ENCODE measurements at regions not wholly inside any gene's neighbourhood (a gene's known extent, or its start where the extent isn't known, plus 50 kb on each side); places are given as distances from the start of the nearest gene placed in this dataset.

DNA sequence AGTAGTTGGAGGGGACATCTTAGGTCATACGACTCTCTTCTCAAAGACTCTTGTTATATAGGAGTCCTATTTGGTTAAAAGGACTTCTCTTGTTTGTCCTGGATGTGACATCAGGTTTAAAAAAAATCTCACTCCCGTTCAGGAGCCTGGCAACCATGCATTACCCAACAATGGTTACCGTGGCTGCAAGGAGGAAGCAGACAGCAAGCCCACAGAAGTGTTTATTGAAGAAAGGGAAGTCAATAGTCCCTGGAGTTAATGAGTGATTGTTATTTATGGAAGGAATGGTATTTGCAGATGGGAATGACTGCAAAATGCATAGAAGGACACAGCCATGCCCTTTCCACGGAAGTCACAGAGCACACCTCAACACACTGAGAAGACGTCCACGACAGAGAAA is 75.9 kb upstream of the ENPP6 start:
- FAIRE-seq (peak; percentile 72), DNase-seq (ENCODE audit: insufficient read length, low spot score) (no peak)
- peak; percentile 22; the same call in 1 of the 2 replicates for TF ChIP-seq SPI1 (IDR thresholded peaks at IDR 0.05; ENCODE audit: low read depth, low read length)
- TF ChIP-seq POU2F2 (IDR thresholded peaks at IDR 0.05; ENCODE audit: low read depth, low read length): no peak

DNA sequence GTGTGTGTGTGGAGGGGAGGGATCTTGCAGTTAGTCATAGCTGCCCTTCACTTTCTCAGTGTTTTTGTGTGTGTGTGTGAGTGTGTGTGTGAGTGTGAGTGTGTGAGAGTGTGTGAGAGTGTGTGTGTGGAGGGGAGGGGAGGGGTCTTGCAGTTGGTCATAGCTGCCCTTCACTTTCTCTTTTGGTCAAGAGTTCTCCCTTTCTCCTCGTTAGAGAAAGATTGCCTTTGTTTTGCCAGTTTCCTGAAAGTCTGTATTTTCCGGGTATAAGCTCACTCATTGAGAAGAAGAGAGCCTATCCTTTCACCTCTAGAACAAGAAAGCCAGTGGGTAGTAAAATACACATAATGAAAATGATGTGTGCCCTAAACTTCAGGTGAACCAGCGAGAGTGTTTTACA is 75.2 kb upstream of the ENPP6 start:
- peak; percentile 20 for FAIRE-seq
- no peak for TF ChIP-seq POLR2A (IDR thresholded peaks at IDR 0.05; ENCODE audit: low read depth, low read length)
- no peak for TF ChIP-seq POLR2AphosphoS5 (IDR thresholded peaks at IDR 0.05; ENCODE audit: low read depth, low read length)
- no peak for TF ChIP-seq POU2F2 (IDR thresholded peaks at IDR 0.05; ENCODE audit: low read depth, low read length)
- no peak for DNase-seq (ENCODE audit: insufficient read length, low spot score)

DNA sequence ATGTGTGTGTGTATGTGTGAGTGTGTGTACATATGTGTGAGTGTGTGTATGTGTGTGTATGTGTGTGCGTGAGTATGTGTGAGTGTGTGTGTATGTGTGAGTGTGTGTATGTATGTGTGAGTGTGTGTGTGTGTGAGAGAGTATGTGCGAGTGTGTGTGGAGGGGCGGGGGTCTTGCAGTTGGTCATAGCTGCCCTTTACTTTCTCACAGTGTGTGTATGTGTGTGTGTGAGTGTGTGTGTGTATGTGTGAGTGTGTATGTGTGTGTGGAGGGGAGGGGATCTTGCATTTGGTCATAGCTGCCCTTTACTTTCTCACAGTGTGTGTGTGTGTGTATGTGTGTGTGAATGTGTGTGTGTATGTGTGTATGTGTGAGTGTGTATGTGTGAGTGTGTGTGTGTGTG is 74.8 kb upstream of the ENPP6 start:
- FAIRE-seq: peak; percentile 96
- TF ChIP-seq POLR2AphosphoS5 (IDR thresholded peaks at IDR 0.05; ENCODE audit: low read depth, low read length) (no peak), SPI1 (IDR thresholded peaks at IDR 0.05; ENCODE audit: low read depth, low read length) (no peak), POU2F2 (IDR thresholded peaks at IDR 0.05; ENCODE audit: low read depth, low read length) (no peak), TAF1 (IDR thresholded peaks at IDR 0.05; ENCODE audit: low read depth, low read length) (no peak), PAX5 (IDR thresholded peaks at IDR 0.05; ENCODE audit: insufficient read depth, low read length, severe bottlenecking) (no peak), POLR2A (IDR thresholded peaks at IDR 0.05; ENCODE audit: low read depth, low read length) (no peak)
- DNase-seq (ENCODE audit: insufficient read length, low spot score): no peak

DNA sequence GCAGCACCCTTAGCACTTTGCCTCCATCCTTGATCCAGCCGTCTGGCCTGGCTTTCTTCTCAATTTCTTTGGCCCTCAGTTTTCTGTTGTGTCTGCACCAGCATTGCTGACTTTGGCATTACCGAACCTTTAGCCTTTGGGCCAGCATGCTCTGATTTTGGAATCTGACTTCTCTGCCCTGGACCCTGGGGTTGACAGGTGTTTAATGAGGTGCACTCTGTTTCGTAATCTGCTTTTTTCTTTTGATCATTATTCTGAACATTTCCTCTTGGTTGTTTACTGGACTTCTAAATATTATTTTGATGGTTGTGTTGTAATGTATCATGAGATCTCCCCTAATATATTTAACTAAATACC is 71.5 kb upstream of the ENPP6 start:
- TF ChIP-seq POLR2AphosphoS5 (IDR thresholded peaks at IDR 0.05; ENCODE audit: low read depth, low read length) (no peak), PAX5 (IDR thresholded peaks at IDR 0.05; ENCODE audit: insufficient read depth, low read length, severe bottlenecking) (no peak), POLR2A (IDR thresholded peaks at IDR 0.05; ENCODE audit: low read depth, low read length) (no peak), SPI1 (IDR thresholded peaks at IDR 0.05; ENCODE audit: low read depth, low read length) (no peak)
- no peak for FAIRE-seq
- no peak for DNase-seq (ENCODE audit: insufficient read length, low spot score)

DNA sequence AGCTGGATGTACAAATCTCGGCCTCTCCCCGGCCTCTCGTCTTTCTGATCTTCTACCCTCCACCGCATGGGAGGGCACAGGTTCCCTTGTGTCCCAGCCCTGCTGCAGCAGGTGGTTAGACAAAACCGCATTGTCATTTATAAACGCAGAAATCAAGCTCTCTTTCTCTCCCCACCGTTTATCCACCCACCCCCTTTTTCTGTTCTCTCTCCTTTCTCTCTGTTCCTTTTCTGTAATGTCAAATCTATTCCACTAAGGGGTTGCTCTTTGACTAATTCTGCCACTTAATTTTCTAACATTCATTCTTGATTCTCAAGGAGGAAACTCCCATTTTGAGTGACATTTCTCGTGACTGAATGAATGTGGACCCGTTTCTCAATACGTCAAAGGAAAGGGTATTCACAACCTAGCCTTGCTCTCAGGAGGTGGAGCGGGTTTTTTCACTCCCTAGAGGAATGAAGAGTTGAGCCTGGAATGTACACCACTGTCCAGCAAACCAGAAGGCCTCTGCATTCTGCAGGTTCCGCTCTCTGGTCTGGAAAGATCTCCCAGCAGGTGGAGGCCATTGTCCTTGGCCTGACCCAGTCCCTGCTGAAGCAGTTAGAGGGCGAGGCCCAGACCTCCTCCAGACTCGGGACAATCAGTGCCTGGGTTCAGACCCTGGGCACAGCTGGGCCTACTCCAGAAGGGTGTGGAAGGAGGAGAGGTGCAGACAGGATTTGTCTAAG is 70.9 kb upstream of the ENPP6 start:
- FAIRE-seq: peak; percentile 95
- 0 out of 2 replicates have a peak, but pooled peaks have one; percentile 50 for TF ChIP-seq TAF1 (IDR thresholded peaks at IDR 0.05; ENCODE audit: low read depth, low read length)
- peak; percentile 65; the same call in 1 of the 2 replicates for TF ChIP-seq SPI1 (IDR thresholded peaks at IDR 0.05; ENCODE audit: low read depth, low read length)
- TF ChIP-seq POU2F2 (IDR thresholded peaks at IDR 0.05; ENCODE audit: low read depth, low read length): peak; percentile 24; the same call in 1 of the 2 replicates
- no peak for TF ChIP-seq PAX5 (IDR thresholded peaks at IDR 0.05; ENCODE audit: insufficient read depth, low read length, severe bottlenecking)
- no peak for DNase-seq (ENCODE audit: insufficient read length, low spot score)

DNA sequence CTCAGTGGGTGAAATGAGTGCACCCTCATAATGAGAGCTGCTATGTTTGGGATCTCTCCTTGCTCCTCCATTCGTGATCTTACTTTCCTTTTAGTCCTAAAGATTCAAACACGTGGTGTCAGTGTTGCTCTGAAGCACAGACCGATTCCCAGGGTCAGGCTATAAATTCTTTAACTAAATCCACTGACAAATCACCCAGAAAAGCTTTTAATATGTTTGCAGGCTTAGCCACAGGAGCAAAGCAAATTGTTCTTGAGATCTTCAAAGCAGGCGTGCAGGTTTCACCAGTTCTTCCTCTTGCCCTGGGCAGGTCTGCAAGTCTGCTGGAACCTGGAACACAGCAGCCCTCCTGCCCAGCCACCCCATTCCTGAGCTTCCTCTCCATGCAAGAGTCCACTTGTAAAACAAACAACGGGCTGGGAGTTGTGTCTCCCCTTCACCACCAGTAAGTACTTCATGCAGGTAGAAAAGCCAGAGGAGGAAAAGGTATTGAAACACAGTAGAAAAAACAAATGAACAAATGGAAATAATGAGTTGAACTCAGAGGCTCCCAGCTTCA is 70.1 kb upstream of the ENPP6 start:
- FAIRE-seq (peak; percentile 50), DNase-seq (ENCODE audit: insufficient read length, low spot score) (no peak)
- no peak for TF ChIP-seq TAF1 (IDR thresholded peaks at IDR 0.05; ENCODE audit: low read depth, low read length)
- no peak for TF ChIP-seq POLR2A (IDR thresholded peaks at IDR 0.05; ENCODE audit: low read depth, low read length)
- TF ChIP-seq POLR2AphosphoS5 (IDR thresholded peaks at IDR 0.05; ENCODE audit: low read depth, low read length): no peak
- TF ChIP-seq SPI1 (IDR thresholded peaks at IDR 0.05; ENCODE audit: low read depth, low read length): no peak
- no peak for TF ChIP-seq POU2F2 (IDR thresholded peaks at IDR 0.05; ENCODE audit: low read depth, low read length)
- no peak for TF ChIP-seq PAX5 (IDR thresholded peaks at IDR 0.05; ENCODE audit: insufficient read depth, low read length, severe bottlenecking)

DNA sequence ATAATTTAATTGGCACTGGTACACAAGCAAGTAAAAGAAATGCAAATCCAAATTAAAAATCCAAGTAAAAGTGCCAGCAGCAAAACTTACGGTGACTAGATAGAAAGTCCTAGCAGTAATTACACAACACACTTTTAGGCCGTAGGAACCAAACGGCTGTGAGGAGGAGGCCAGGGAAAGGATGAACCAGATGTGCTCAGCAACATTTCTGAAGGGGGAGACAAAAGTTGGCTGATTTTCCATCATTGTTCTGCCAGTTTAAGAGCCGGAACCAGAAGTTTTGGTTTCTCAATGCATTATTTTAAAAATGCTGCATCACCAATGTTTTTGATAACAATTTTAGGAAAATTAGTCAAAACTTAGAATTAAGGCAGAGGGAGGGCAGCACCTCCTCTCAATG is 68.7 kb upstream of the ENPP6 start:
- DNase-seq (ENCODE audit: insufficient read length, low spot score): no peak
- TF ChIP-seq POLR2A (IDR thresholded peaks at IDR 0.05; ENCODE audit: low read depth, low read length) (no peak), POU2F2 (IDR thresholded peaks at IDR 0.05; ENCODE audit: low read depth, low read length) (no peak), POLR2AphosphoS5 (IDR thresholded peaks at IDR 0.05; ENCODE audit: low read depth, low read length) (no peak), SPI1 (IDR thresholded peaks at IDR 0.05; ENCODE audit: low read depth, low read length) (no peak), PAX5 (IDR thresholded peaks at IDR 0.05; ENCODE audit: insufficient read depth, low read length, severe bottlenecking) (no peak), TAF1 (IDR thresholded peaks at IDR 0.05; ENCODE audit: low read depth, low read length) (no peak)
- FAIRE-seq: no peak

DNA sequence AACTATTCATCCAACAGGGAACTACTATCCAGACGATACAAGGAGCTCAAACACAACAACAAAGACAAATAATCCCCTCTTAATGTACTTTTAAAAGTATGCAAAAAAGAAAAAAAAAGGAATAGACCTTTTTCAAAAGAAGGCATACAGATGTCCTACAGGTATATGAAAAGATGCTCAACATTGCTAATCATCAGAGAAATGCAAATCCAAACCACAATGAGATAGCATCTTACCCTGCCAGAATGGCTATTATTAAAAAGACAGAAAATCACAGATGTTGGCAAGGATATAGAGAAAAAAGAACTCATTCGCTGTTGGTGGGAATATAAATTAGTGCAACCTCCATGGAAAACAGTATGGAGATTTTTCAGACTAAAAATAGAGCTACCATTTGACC is 67.1 kb upstream of the ENPP6 start:
- no peak for FAIRE-seq
- TF ChIP-seq POLR2AphosphoS5 (IDR thresholded peaks at IDR 0.05; ENCODE audit: low read depth, low read length) (no peak), TAF1 (IDR thresholded peaks at IDR 0.05; ENCODE audit: low read depth, low read length) (no peak), PAX5 (IDR thresholded peaks at IDR 0.05; ENCODE audit: insufficient read depth, low read length, severe bottlenecking) (no peak), POLR2A (IDR thresholded peaks at IDR 0.05; ENCODE audit: low read depth, low read length) (no peak), POU2F2 (IDR thresholded peaks at IDR 0.05; ENCODE audit: low read depth, low read length) (no peak), SPI1 (IDR thresholded peaks at IDR 0.05; ENCODE audit: low read depth, low read length) (no peak)
- DNase-seq (ENCODE audit: insufficient read length, low spot score): no peak

DNA sequence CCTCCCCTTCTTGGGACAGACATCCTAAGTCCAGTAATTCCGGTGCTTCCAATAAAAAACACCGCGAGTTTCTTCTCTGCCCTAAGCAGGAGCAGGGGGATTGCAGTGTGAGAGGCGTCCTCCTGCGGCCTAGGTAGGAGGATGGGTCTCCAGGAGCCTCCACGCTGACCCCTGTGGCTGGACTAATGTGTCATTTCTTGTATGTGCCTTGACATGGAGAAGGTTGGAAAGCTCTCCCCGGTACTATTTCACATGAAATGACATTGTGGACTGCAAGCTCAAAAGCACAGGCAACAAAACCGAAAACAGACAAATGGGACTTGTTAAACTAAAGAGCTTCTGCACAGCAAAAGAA is 66.6 kb upstream of the ENPP6 start:
- no peak for DNase-seq (ENCODE audit: insufficient read length, low spot score)
- no peak for TF ChIP-seq POLR2A (IDR thresholded peaks at IDR 0.05; ENCODE audit: low read depth, low read length)
- TF ChIP-seq SPI1 (IDR thresholded peaks at IDR 0.05; ENCODE audit: low read depth, low read length): no peak
- no peak for TF ChIP-seq TAF1 (IDR thresholded peaks at IDR 0.05; ENCODE audit: low read depth, low read length)
- TF ChIP-seq PAX5 (IDR thresholded peaks at IDR 0.05; ENCODE audit: insufficient read depth, low read length, severe bottlenecking): no peak
- TF ChIP-seq POLR2AphosphoS5 (IDR thresholded peaks at IDR 0.05; ENCODE audit: low read depth, low read length): no peak
- no peak for TF ChIP-seq POU2F2 (IDR thresholded peaks at IDR 0.05; ENCODE audit: low read depth, low read length)
- peak; percentile 91 for FAIRE-seq

DNA sequence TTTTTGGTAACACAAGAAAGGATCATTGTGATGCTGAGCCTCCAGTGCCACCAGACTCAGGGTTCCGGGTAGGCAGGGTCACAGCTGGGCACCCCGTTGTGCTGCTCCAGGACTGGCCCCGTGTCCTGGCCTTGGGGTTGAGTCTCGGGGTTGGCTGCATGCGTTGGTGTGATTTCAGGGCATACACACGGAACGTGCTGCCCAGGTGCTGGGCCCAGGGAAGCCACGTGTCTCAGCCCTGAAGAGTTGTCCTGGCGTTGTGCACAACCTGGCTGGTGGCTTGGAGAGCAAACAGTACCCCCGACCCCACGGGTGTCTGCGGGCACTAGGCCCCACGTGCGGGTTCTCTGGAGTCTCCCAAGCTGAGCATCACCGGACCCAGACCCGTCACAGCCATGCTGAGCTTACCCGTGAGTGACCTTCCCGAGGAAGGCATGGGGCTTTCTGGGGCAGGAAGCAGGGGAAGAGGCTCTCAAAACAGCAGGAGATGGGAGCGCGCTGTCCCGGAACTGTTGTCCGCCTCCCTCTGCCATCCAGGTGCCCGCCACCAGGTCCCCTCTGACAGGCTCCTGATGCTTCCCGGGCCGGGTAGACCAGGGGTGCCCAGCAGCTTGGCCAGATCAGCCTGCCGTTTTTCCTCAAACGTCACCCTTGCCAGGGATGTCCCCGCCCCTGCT is 66.1 kb upstream of the ENPP6 start:
- TF ChIP-seq SPI1 (IDR thresholded peaks at IDR 0.05; ENCODE audit: low read depth, low read length) (no peak), TAF1 (IDR thresholded peaks at IDR 0.05; ENCODE audit: low read depth, low read length) (no peak), POLR2A (IDR thresholded peaks at IDR 0.05; ENCODE audit: low read depth, low read length) (peak; percentile 63)
- FAIRE-seq (peak; percentile 52), DNase-seq (ENCODE audit: insufficient read length, low spot score) (no peak)

Data from GM12891 (cell line).